Activated effector memory CD4-positive, alpha-beta T cell treated with anti-CD3 and anti-CD28 coated beads, Interleukin-2, amount 50 U/mL, for 16 hours (primary cell): ENCODE measurements at regions not wholly inside any gene's neighbourhood (a gene's known extent, or its start where the extent isn't known, plus 50 kb on each side); places are given as distances from the start of the nearest gene placed in this dataset.
A peak's percentile ranks its signal among the peaks of the same experiment; 100 is the strongest.

ENCODE experiments used
- DNase-seq: peaks from one replicate; pipeline ENCODE4 v3.0.0-alpha.2; 2020

GRCh38 chr15:66906668-66907614, 158.5 kb upstream of the SMAD3 start:
- no peak for DNase-seq

DNA sequence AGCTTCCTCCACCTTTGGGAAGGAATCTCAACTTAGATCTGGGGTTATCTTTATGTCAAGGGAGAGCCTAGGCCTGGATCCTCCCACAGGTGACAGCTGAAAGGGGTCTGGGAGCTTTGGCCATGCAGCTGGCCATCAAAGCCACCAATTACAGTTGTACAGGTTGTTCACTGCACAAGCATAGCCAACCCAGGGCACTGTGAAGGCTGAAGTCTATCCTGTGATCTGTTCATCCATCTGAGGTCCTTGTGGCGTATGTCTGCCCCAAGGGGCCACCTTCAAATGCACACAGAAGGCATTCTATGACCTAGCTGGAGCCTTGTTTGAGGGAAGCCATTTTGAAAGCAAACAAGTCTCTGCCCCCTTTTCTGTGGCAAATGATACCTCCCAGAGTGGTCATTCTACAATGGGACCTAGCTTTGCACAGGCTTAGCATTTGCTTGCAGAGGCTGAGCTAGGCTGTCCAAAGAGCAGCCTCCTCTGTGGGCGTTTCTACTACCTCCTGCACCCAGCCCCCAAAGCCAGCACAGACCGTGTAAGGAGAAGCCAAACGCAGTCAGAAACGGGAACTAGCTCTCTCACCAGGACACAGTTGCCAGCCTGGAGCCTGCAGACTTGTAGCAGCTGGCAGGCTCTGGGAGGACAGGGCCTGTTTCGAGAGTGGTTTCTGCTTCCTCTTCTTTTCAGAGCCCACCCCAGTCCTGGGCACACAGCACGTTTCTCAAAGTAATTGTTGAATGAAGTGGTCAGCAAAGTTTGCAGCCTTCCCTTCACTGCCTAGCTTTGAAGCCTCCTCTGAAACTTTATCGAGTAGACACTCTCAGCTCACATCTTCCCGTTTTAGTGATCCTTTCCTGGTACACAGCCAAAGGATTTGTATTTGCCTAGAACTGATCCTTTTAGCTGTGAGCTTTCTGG, 157.3 kb upstream of the SMAD3 start:
- no peak for DNase-seq

DNA sequence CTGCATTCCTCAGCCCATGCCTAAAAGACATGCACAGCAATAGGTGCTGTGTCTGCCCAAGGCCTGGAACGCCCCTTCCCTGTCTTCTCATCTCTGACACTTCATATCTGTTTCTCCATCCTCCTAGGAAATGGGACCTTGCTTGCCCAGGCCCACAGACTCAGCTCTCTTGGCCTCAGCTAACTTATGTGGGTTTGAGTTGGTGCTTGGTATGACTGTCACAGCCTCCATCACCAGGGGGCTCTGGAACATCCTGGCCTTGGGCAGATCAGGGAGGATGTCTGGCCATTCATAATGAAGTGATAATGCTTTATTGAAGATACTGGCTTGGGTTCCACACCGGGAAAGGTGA, 156.7 kb upstream of the SMAD3 start:
- no peak for DNase-seq

GRCh38 chr15:66909381-66909890, 156.0 kb upstream of the SMAD3 start:
- no peak for DNase-seq

DNA sequence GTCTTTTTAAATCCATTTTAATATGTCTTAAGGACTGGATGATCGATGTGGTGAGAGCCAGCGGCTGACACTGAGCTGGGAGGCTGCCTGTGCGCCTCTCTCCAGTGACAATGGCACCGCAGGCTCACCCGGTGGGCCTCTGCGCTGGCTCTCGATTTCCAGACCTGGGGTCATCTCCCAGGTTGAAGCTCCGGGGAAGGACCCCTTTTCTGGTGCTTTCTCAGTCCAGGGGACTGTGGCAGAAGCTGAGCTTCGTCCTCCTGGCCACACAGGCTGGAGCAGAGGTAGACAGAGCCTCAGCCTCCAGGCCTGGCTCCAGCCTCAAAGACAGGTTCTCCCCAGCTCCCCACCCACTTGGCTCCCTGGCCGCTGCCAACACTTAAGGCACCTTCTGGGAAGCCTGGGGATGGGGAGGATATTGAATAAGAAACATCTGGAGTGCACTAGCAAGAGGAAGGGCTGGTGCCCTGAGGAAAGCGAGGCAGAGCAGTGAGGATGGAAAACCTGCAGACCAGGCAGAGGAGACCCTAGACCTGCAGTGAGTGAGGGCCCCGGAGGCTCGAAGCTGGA, 154.2 kb upstream of the SMAD3 start:
- DNase-seq: no peak

GRCh38 chr15:66912001-66912400, 153.4 kb upstream of the SMAD3 start:
- no peak for DNase-seq

DNA sequence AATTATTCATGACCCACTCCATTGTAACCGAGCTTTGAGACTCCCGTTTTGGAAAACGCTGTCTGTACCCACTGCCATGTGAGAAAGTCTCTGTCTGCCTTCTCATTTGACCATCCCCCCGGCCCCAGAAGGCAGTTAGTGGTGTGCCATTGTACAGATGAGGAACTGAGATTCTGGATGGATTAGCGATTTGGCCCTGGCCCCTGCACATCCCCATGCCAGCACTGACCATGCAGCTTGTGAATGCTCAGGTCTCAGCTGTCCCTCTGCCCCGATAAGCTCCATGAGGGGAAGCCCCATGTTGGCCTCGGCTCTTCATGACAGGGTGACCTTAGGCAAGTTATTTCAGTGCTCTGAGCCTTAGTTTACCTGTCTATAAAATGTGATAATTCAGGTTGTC, 153.0 kb upstream of the SMAD3 start:
- no peak for DNase-seq

DNA sequence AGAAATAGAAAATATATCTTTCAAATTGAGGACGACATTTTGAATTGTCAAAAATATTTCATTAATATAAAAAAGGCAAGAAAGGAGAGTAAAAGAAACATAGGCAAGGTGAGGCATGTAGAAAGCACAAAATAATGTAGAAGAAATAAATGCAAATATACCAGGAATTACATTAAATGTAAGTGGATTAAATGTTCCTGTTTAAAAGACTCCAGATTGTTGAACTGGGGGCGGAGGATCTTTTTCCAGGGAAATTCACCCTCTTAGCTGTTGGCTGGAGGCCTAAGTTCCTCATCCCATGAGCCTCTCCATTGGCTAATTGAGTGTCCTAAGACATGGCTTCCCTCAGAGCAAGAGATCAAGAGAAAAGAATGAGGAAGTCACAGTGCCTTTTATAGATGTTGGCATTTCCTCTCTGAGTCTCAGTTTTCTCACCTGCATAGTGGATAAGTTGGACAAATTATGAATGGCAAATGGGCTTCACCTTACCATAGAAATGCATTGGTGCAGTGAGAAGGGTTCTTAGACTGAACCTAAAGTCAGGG, 147.4 kb upstream of the SMAD3 start:
- DNase-seq: no peak

- no peak for DNase-seq
Measured at GRCh38 chr15:66919421-66919820, 146.0 kb upstream of the SMAD3 start.

- no peak for DNase-seq
Measured at GRCh38 chr15:66921319-66921915, 144.0 kb upstream of the SMAD3 start.

GRCh38 chr15:66922608-66923007, 142.8 kb upstream of the SMAD3 start:
- no peak for DNase-seq

GRCh38 chr15:66923438-66923881, 141.9 kb upstream of the SMAD3 start:
- DNase-seq: peak; percentile 74

GRCh38 chr15:66924889-66925288, 140.5 kb upstream of the SMAD3 start:
- no peak for DNase-seq

DNA sequence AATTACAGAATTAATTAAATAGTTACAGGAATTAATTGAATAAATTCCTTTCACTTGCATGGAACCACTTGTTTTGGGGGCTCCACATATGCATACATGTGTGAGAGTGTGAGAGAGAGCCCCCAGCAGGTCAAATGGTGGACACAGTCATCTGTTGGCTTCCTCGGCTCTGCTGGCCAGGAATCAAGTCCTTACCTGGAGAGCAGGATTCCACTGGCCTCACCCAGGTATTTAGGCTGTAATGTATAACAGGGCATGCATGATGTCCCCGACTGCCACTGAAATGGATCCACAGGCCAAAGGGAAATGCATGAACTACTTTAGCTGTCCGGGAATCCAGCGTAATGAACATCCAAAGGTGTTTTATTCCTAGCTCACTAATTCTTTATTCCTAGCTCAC, 139.7 kb upstream of the SMAD3 start:
- DNase-seq: no peak

GRCh38 chr15:66927201-66928077, 138.0 kb upstream of the SMAD3 start:
- DNase-seq: no peak

DNA sequence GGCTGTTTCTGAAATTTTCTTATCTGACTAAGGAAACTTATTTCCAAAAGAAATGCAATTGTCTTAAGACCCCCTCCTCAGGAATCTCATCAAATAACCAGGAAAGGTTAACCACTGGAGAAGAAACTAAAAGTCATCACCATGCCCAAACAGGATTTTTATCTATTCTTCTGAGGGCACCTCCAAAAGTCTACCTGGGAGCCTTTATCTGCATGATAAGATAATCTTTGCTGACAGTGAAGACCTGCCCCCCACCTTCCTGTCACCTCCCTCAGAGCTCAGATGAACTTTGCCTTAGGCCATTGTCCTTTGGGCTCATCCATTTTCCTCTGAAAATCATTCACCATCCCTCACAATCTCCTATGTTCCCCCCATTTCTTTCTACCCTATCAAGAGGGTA, 137.3 kb upstream of the SMAD3 start:
- no peak for DNase-seq

DNA sequence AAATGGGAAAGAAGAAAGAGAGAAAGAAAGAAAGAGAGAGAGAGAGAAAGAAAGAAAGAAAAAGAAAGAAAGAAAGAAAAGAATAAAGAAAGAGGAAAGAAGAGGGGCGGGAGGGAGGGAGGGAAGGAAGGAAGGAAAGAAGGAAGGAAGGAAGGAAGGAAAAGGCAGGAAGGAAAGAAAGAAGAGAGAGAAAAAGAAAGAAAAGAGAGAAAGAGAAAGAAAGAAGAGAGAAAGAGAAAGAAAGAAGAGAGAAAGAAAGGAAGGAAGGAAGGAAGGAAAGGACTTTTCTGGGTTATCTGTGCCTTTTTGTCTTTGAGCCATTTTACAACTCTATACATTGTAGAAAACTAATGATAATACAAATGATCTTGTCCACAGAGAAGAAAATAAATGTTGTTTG, 136.6 kb upstream of the SMAD3 start:
- no peak for DNase-seq

GRCh38 chr15:66929843-66930402, 135.5 kb upstream of the SMAD3 start:
- DNase-seq: no peak

GRCh38 chr15:66931768-66932633, 133.4 kb upstream of the SMAD3 start:
- no peak for DNase-seq

- no peak for DNase-seq
Measured at GRCh38 chr15:66932634-66933024, 132.8 kb upstream of the SMAD3 start.
